ENCODE measurements at regions not wholly inside any gene's neighbourhood (a gene's known extent, or its start where the extent isn't known, plus 50 kb on each side); places are given as distances from the start of the nearest gene placed in this dataset.

- DNase-seq (ENCODE audit: low read depth): no peak
Observed at GRCh38 chr20:39248862-39249485, 286.8 kb downstream of the DHX35 start.

- DNase-seq (ENCODE audit: low read depth): no peak
Observed at GRCh38 chr20:39248171-39248861, 286.2 kb downstream of the DHX35 start.

- DNase-seq (ENCODE audit: low read depth): no peak
Observed at GRCh38 chr20:39246436-39246835, 284.3 kb downstream of the DHX35 start.

- no peak for DNase-seq (ENCODE audit: low read depth)
Observed at GRCh38 chr20:39245685-39246311, 283.7 kb downstream of the DHX35 start.

- no peak for DNase-seq (ENCODE audit: low read depth)
Observed at GRCh38 chr20:39243962-39244361, 281.8 kb downstream of the DHX35 start.

GRCh38 chr20:39242614-39243013, 280.5 kb downstream of the DHX35 start:
- DNase-seq (ENCODE audit: low read depth): no peak

GRCh38 chr20:39234520-39235095, 272.5 kb downstream of the DHX35 start:
- DNase-seq (ENCODE audit: low read depth): no peak

- DNase-seq (ENCODE audit: low read depth): no peak
Observed at GRCh38 chr20:39233755-39234154, 271.6 kb downstream of the DHX35 start.

- no peak for DNase-seq (ENCODE audit: low read depth)
Observed at GRCh38 chr20:39227416-39227815, 265.3 kb downstream of the DHX35 start.

GRCh38 chr20:39225978-39226377, 263.8 kb downstream of the DHX35 start:
- no peak for DNase-seq (ENCODE audit: low read depth)

GRCh38 chr20:39225536-39225935, 263.4 kb downstream of the DHX35 start:
- no peak for DNase-seq (ENCODE audit: low read depth)

GRCh38 chr20:39222101-39222500, 260.0 kb downstream of the DHX35 start:
- DNase-seq (ENCODE audit: low read depth): no peak

- no peak for DNase-seq (ENCODE audit: low read depth)
Observed at GRCh38 chr20:39216195-39216594, 254.1 kb downstream of the DHX35 start.

GRCh38 chr20:39214828-39215227, 252.7 kb downstream of the DHX35 start:
- no peak for DNase-seq (ENCODE audit: low read depth)

GRCh38 chr20:39213476-39214145, 251.5 kb downstream of the DHX35 start:
- no peak for DNase-seq (ENCODE audit: low read depth)

- DNase-seq (ENCODE audit: low read depth): no peak
Observed at GRCh38 chr20:39211060-39211748, 249.1 kb downstream of the DHX35 start.

GRCh38 chr20:39210341-39211036, 248.3 kb downstream of the DHX35 start:
- DNase-seq (ENCODE audit: low read depth): no peak

- DNase-seq (ENCODE audit: low read depth): no peak
Observed at GRCh38 chr20:39206899-39207564, 244.9 kb downstream of the DHX35 start.

- DNase-seq (ENCODE audit: low read depth): no peak
Observed at GRCh38 chr20:39195582-39196021, 233.5 kb downstream of the DHX35 start.

Measured in HT1080 (cell line).